Epithelial cell of proximal tubule (primary cell): ENCODE measurements at regions not wholly inside any gene's neighbourhood (a gene's known extent, or its start where the extent isn't known, plus 50 kb on each side); places are given as distances from the start of the nearest gene placed in this dataset.

ENCODE experiments used
- DNase-seq: peaks from one replicate; pipeline ENCODE4 v3.0.0-alpha.2; 2011; ENCODE audit warnings: low read depth
- H3K4me3 ChIP-seq: 2 replicates; pipeline ENCODE4 v1.5.1; 2011; ENCODE audit warnings: low read depth, mild to moderate bottlenecking, low read length
- CTCF ChIP-seq: conservative IDR thresholded peaks from 2 replicates; pipeline ENCODE4 v1.5.1; 2012; ENCODE audit warnings: low read depth, mild to moderate bottlenecking, low read length

- TF ChIP-seq CTCF, result no peak
- no peak for DNase-seq
- no peak overlapping the region for H3K4me3 ChIP-seq
Observed at GRCh38 chr9:32220750-32221149, 163.7 kb upstream of the ACO1 start.

GRCh38 chr9:32234451-32234850, 150.0 kb upstream of the ACO1 start:
- no peak overlapping the region for H3K4me3 ChIP-seq
- no peak for TF ChIP-seq CTCF
- no peak for DNase-seq

GRCh38 chr9:32247168-32247567, 137.3 kb upstream of the ACO1 start:
- no peak for TF ChIP-seq CTCF
- no peak for DNase-seq
- H3K4me3 ChIP-seq, result no peak overlapping the region

- no peak for DNase-seq
- TF ChIP-seq CTCF, result no peak
- H3K4me3 ChIP-seq, result no peak overlapping the region
Observed at GRCh38 chr9:32248189-32248712, 136.2 kb upstream of the ACO1 start.

GRCh38 chr9:32251539-32251938, 132.9 kb upstream of the ACO1 start:
- TF ChIP-seq CTCF, result peak; percentile 87
- no peak overlapping the region for H3K4me3 ChIP-seq
- DNase-seq, result peak; percentile 13

- DNase-seq, result no peak
- H3K4me3 ChIP-seq, result no peak overlapping the region
- no peak for TF ChIP-seq CTCF
Observed at GRCh38 chr9:32253731-32254130, 130.7 kb upstream of the ACO1 start.

GRCh38 chr9:32255026-32255425, 129.4 kb upstream of the ACO1 start:
- no peak for TF ChIP-seq CTCF
- no peak overlapping the region for H3K4me3 ChIP-seq
- DNase-seq, result no peak
